ENCODE measurements at regions not wholly inside any gene's neighbourhood (a gene's known extent, or its start where the extent isn't known, plus 50 kb on each side); places are given as distances from the start of the nearest gene placed in this dataset.

DNA sequence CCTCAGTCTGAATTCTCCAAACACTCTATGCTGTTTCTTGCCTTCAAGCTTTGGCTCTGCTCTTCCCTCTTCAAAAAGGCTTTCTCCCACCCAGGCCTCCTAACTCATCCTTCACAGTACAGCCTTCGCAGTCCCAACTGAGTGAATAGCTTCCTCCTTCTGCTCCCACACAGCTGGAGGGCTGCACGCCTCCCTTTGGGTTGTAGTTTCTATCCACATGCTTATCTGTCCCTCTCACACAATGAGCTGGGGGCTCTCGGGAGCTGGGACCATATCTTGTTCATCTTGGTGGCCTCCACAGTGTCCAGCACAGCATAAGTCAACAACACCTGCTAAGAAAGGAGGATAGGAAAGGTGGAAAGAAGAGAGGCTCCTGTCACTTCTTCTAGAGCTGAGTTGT is 69.5 kb upstream of the XPA start:
- TF ChIP-seq POLR2A (IDR thresholded peaks at IDR 0.05) (no peak), POLR2AphosphoS5 (IDR thresholded peaks at IDR 0.05) (no peak)
- TF ChIP-seq, protein P1, sequence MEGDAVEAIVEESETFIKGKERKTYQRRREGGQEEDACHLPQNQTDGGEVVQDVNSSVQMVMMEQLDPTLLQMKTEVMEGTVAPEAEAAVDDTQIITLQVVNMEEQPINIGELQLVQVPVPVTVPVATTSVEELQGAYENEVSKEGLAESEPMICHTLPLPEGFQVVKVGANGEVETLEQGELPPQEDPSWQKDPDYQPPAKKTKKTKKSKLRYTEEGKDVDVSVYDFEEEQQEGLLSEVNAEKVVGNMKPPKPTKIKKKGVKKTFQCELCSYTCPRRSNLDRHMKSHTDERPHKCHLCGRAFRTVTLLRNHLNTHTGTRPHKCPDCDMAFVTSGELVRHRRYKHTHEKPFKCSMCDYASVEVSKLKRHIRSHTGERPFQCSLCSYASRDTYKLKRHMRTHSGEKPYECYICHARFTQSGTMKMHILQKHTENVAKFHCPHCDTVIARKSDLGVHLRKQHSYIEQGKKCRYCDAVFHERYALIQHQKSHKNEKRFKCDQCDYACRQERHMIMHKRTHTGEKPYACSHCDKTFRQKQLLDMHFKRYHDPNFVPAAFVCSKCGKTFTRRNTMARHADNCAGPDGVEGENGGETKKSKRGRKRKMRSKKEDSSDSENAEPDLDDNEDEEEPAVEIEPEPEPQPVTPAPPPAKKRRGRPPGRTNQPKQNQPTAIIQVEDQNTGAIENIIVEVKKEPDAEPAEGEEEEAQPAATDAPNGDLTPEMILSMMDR (IDR thresholded peaks at IDR 0.05): no peak

All from upper lobe of left lung (tissue), 4 donors.